DMS153 treated with DMSO at 0.1 percent for 48 hours (cell line): ENCODE measurements at regions not wholly inside any gene's neighbourhood (a gene's known extent, or its start where the extent isn't known, plus 50 kb on each side); places are given as distances from the start of the nearest gene placed in this dataset.
"Not testable (repeated sequence)": the region's sequence is repeated elsewhere in the genome, so short reads cannot be mapped to it uniquely, and the experiment has no call there.

ENCODE experiments used
- DNase-seq: peaks from one replicate; lab custom pipeline; 2025; ENCODE audit not compliant: unreplicated experiment; lab: John Stamatoyannopoulos, UW

- DNase-seq, result no peak
These were observed 190.4 kb upstream of the ATP10B start for GRCh38 chr5:161042443-161042842.

GRCh38 chr5:161040818-161041217 lies 188.8 kb upstream of the ATP10B start:
- DNase-seq, result no peak

GRCh38 chr5:161036296-161036695 lies 184.3 kb upstream of the ATP10B start:
- no peak for DNase-seq

- DNase-seq, result no peak
These were observed 182.4 kb upstream of the ATP10B start for GRCh38 chr5:161034451-161034850.

- no peak for DNase-seq
These were observed 178.2 kb upstream of the ATP10B start for GRCh38 chr5:161030229-161030628.

GRCh38 chr5:161027763-161028162 lies 175.8 kb upstream of the ATP10B start:
- DNase-seq, result no peak

GRCh38 chr5:161023551-161023950 lies 171.5 kb upstream of the ATP10B start:
- DNase-seq, result no peak

- no peak for DNase-seq
These were observed 170.1 kb upstream of the ATP10B start for GRCh38 chr5:161022151-161022550.

GRCh38 chr5:161009817-161010216 lies 157.8 kb upstream of the ATP10B start:
- DNase-seq, result no peak

GRCh38 chr5:161009194-161009593 lies 157.2 kb upstream of the ATP10B start:
- no peak for DNase-seq

GRCh38 chr5:161007879-161008278 lies 155.9 kb upstream of the ATP10B start:
- no peak for DNase-seq

- no peak for DNase-seq
These were observed 150.6 kb upstream of the ATP10B start for GRCh38 chr5:161002571-161003074.

- DNase-seq, result no peak
These were observed 149.6 kb upstream of the ATP10B start for GRCh38 chr5:161001604-161002003.

- DNase-seq, result not testable (repeated sequence)
These were observed 149.1 kb upstream of the ATP10B start for GRCh38 chr5:161001142-161001541.

- DNase-seq, result no peak
These were observed 139.2 kb upstream of the ATP10B start for GRCh38 chr5:160991205-160991604.

- DNase-seq, result no peak
These were observed 127.4 kb upstream of the ATP10B start for GRCh38 chr5:160979385-160979784.

GRCh38 chr5:160978944-160979343 lies 126.9 kb upstream of the ATP10B start:
- no peak for DNase-seq

GRCh38 chr5:160976181-160976580 lies 124.2 kb upstream of the ATP10B start:
- no peak for DNase-seq

- DNase-seq, result no peak
These were observed 118.7 kb upstream of the ATP10B start for GRCh38 chr5:160970605-160971191.

- DNase-seq, result no peak
These were observed 117.6 kb upstream of the ATP10B start for GRCh38 chr5:160969645-160970044.

- DNase-seq, result no peak
These were observed 116.5 kb upstream of the ATP10B start for GRCh38 chr5:160968480-160968879.

GRCh38 chr5:160966921-160967320 lies 114.9 kb upstream of the ATP10B start:
- DNase-seq, result no peak

GRCh38 chr5:160961761-160962160 lies 109.8 kb upstream of the ATP10B start:
- DNase-seq, result no peak
